HL-60 (cell line): ENCODE measurements at regions not wholly inside any gene's neighbourhood (a gene's known extent, or its start where the extent isn't known, plus 50 kb on each side); places are given as distances from the start of the nearest gene placed in this dataset.

Experiments
- CTCF ChIP-seq: IDR thresholded peaks from one replicate; pipeline ENCODE4 v1.5.1; 2011; ENCODE audit warnings: low read length, control low read depth, inconsistent platforms; ENCODE audit not compliant: insufficient read depth
- POLR2AphosphoS5 ChIP-seq: IDR thresholded peaks from 2 replicates; pipeline ENCODE4 v1.6.1; 2012; ENCODE audit warnings: low read depth
- REST ChIP-seq: IDR thresholded peaks from 2 replicates; pipeline ENCODE4 v1.6.1; 2012; ENCODE audit warnings: low read depth; ENCODE audit not compliant: insufficient replicate concordance
- SPI1 ChIP-seq: IDR thresholded peaks from 2 replicates; pipeline ENCODE4 v1.6.1; 2012; ENCODE audit warnings: low read depth, mild to moderate bottlenecking, borderline replicate concordance

GRCh38 chr2:8238521-8239230 lies 443.2 kb upstream of the ID2 start:
- no peak for TF ChIP-seq CTCF
- TF ChIP-seq POLR2AphosphoS5, result no peak
- no peak for TF ChIP-seq REST
- no peak for TF ChIP-seq SPI1
